ENCODE measurements at regions not wholly inside any gene's neighbourhood (a gene's known extent, or its start where the extent isn't known, plus 50 kb on each side); places are given as distances from the start of the nearest gene placed in this dataset.
"Not testable (repeated sequence)": the region's sequence is repeated elsewhere in the genome, so short reads cannot be mapped to it uniquely, and the experiment has no call there.

DNA sequence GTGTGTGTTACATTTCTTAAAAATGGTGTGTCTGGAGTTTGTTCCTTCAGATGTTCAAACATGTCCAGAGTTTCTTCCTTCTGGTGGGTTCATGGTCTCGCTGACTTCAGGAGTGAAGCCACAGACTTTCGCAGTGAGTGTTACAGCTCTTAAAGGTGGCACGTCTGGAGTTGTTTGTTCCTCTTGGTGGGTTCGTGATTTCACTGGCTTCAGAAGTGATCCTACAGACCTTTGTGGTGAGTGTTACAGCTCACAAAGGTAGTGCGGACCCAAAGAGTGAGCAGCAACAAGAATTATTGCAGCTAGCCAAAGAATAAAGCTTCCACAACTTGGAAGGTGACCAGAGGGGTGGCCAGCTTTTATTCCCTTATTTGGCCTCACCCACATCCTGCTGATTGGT is 183.7 kb downstream of the COPRS start:
- H3K36me3 Mint-ChIP-seq (ENCODE audit: low read depth); POLR2A ChIA-PET; H3K27ac Mint-ChIP-seq; intact Hi-C loops (cut with DNase I, micrococcal nuclease); H3K9me3 Mint-ChIP-seq (ENCODE audit: low read depth); H3K4me3 Mint-ChIP-seq; ATAC-seq; CTCF ChIA-PET: not testable (repeated sequence)
- DNase-seq = peak; percentile 9
- Mint-ChIP-seq H3K27me3 (peaks cover 44% of the 10 kb centered on the region), H3K4me1 (peaks cover 15% of the 10 kb centered on the region)

DNA sequence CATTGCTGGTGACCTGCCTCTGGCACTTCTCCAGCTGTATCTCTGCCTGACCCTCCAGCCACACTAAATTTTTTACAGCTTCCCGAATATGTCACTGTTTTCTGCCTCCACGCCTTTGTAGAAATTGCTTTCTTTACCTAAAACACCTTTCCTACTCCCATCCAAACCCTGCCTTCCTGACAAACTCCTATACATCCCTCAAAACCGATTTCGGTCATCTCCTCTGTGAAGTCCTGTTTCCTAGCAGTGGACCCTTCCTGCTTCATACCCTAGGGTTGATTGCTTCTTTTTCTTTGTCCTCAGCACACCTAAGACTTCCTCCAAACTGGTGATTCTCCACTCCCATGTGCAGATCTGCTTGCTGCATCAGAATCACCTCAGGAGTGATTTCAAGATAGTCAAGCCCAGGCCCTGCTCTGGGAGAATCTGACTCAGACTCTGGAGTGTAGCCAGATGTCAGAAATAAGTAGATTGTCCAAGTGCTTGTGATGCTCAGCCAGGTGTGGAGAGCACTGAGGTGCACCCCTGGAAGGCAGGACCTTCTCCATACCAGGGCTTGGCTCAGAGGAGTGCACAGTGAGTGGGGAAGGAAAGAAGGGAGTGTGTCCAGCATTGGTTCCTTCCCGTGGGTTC is 184.2 kb downstream of the COPRS start:
- no peaks in the 10 kb centered on the region for H3K9me3 Mint-ChIP-seq (ENCODE audit: low read depth)
- intact Hi-C loops (cut with DNase I, micrococcal nuclease) = no loop called here
- peaks cover 9% of the 10 kb centered on the region for H3K4me1 Mint-ChIP-seq
- no peak overlapping the region for H3K27ac Mint-ChIP-seq
- ATAC-seq (peak; percentile 45), DNase-seq (peak; percentile 33)
- CTCF ChIA-PET = no interaction called here
- H3K4me3 Mint-ChIP-seq = no peak overlapping the region
- POLR2A ChIA-PET = no interaction called here
- no peaks in the 10 kb centered on the region for H3K36me3 Mint-ChIP-seq (ENCODE audit: low read depth)
- H3K27me3 Mint-ChIP-seq = peaks cover 43% of the 10 kb centered on the region

DNA sequence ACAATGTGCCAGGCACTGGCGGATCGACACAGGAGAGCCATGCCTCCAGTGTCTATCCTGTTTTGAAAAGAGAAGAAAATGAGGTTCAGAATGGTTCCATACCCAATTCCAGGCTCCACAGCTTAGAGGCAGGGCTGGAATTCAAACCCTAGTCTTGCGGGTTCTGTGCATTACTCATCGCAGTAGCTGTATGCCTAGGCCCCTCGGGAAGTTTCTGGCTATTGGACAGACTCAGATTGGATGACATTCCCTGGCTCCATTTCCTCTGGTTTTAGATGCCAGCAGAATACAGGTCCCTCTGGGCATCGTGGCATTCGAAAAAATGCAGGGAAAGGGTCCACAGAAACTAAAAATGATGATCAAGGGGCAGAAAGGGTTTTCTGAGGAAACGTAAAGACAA is 184.7 kb downstream of the COPRS start:
- peaks cover 49% of the 10 kb centered on the region for H3K27me3 Mint-ChIP-seq
- H3K4me3 Mint-ChIP-seq = no peak overlapping the region
- intact Hi-C loops (cut with DNase I, micrococcal nuclease) = no loop called here
- ATAC-seq = no peak
- peaks cover 5% of the 10 kb centered on the region for H3K4me1 Mint-ChIP-seq
- no peak for DNase-seq
- CTCF ChIA-PET = interaction anchor here (0.6 to 0.7 kb wide), 2 partner anchors 26 to 64 kb away, joined by 3 to 4 read pairs; no protein-coding TSS in a partner anchor
- H3K36me3 Mint-ChIP-seq (ENCODE audit: low read depth) = no peaks in the 10 kb centered on the region
- POLR2A ChIA-PET = no interaction called here
- no peaks in the 10 kb centered on the region for H3K9me3 Mint-ChIP-seq (ENCODE audit: low read depth)
- no peak overlapping the region for H3K27ac Mint-ChIP-seq

DNA sequence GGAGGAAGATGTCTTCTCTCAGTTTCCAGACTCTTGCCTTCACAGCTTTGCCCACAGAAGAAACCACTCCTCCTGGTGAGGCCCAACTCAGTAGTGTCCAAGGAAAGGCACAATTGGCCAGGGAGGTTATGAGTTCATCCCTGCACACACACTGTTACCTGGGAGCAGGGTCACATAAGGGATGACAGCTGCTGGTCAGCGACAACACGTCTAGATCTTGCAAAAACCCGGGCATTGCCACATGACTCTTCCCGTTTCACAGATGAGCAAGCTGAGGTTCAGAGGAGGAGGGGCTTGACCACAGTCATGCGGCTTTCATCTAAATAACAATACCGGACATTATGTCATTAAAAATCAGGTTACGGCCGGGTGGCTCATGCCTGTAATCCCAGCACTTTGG is 186.0 kb downstream of the COPRS start:
- ATAC-seq = no peak

DNA sequence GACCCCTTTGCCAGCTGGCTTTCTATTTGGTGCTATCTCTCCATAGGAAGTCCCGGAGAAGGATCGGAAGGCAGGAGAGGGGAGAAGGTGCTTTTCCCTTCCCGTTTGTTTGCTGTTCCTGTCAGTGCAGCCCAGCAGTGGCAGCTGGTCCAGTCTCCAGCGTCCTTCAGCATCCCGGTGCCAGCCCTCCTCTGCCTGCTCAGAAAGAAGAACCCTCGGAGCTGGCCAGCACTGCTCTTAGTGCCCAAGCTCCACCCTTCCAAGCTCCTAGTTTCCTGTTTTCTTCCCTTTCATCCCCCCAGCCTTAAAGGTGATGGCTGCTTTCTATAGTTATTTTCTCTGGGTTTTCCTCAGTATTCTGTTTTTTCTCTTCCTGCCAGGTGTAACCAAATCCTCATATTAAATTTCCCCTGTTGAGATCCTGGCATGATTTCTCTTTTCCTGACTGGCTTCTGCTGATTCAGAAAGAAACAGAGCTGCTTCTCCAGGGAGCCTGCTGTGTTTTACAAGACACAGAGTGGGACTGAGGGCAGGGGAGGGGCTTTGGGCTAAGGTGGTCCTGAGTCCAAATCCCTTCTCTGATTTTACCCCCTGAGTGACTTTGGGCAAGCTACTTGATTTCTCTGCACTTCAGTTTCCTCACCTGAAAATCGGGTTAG is 186.8 kb downstream of the COPRS start:
- H3K36me3 Mint-ChIP-seq (ENCODE audit: low read depth) = no peaks in the 10 kb centered on the region
- no peak for ATAC-seq
- no peaks in the 10 kb centered on the region for H3K9me3 Mint-ChIP-seq (ENCODE audit: low read depth)
- intact Hi-C loops (cut with DNase I, micrococcal nuclease) = no loop called here
- POLR2A ChIA-PET = no interaction called here
- H3K27me3 Mint-ChIP-seq = peaks cover 52% of the 10 kb centered on the region
- CTCF ChIA-PET = interaction anchor here (0.6 kb wide), 1 partner anchor 25 kb away, joined by 3 read pairs; no protein-coding TSS in a partner anchor
- H3K27ac Mint-ChIP-seq = no peak overlapping the region
- peaks cover 5% of the 10 kb centered on the region for H3K4me1 Mint-ChIP-seq
- DNase-seq = no peak
- H3K4me3 Mint-ChIP-seq = no peak overlapping the region

More for the DNA sequence above, 186.0 kb downstream of the COPRS start:
- CTCF ChIA-PET = interaction anchor here (0.6 kb wide), 2 partner anchors 26 to 169 kb away, joined by 3 read pairs; no protein-coding TSS in a partner anchor
- Mint-ChIP-seq H3K36me3 (ENCODE audit: low read depth) (no peaks in the 10 kb centered on the region), H3K9me3 (ENCODE audit: low read depth) (no peaks in the 10 kb centered on the region), H3K4me3 (no peak overlapping the region), H3K27me3 (peaks cover 53% of the 10 kb centered on the region), H3K4me1 (peaks cover 5% of the 10 kb centered on the region), H3K27ac (no peak overlapping the region)
- intact Hi-C loops (cut with DNase I, micrococcal nuclease) = no loop called here
- POLR2A ChIA-PET = no interaction called here
- no peak for DNase-seq

DNA sequence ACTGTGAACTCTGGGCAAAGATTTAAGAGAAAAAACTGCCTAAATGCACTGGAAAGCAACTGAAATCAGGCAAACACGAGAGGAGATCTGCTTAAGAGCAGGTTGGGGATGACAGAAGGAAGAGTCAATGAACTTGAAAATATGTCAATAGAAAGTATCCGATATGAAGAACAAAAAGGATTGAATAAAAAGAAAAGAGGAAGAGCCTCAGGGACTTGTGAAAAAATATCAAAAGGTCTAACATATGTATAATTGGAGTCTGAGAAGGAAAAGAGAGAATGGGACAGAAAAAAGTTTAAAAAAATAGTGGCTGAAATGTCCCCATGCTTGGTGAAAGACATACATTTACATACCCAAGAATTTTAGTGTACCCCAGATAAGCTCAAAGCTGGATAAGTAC is 195.5 kb downstream of the COPRS start:
- Mint-ChIP-seq H3K27me3 (peaks cover 22% of the 10 kb centered on the region), H3K36me3 (ENCODE audit: low read depth) (no peaks in the 10 kb centered on the region), H3K4me3 (no peak overlapping the region), H3K27ac (no peak overlapping the region), H3K4me1 (no peaks in the 10 kb centered on the region), H3K9me3 (ENCODE audit: low read depth) (peaks cover 14% of the 10 kb centered on the region)
- no peak for ATAC-seq
- intact Hi-C loops (cut with DNase I, micrococcal nuclease) = no loop called here
- ChIA-PET CTCF (interaction anchor here (0.6 kb wide), 2 partner anchors 139 to 1500 kb away, joined by 3 to 4 read pairs; no protein-coding TSS in a partner anchor), POLR2A (no interaction called here)
- no peak for DNase-seq

DNA sequence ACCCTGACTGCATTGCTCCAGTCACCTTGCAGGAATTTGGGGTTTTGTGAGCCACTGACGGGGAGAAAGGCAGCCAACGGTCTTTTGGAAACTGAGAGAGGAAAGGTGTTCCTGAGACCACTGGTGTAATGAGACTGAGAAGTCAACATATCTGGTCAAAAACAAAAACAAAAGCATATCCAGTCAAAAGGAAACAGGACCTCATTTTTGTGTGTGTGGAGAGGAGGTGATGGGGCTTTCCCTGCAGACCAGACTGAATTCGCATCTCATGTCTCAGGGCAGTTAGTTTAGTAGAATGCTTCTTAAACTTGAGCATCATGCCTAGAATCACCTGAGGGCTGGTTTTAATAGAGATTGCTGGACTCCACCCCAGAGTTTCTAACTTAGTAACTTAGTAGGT is 198.4 kb downstream of the COPRS start:
- H3K36me3 Mint-ChIP-seq (ENCODE audit: low read depth) = no peaks in the 10 kb centered on the region
- H3K27ac Mint-ChIP-seq = no peak overlapping the region
- ATAC-seq (no peak), DNase-seq (no peak)
- no peak overlapping the region for H3K4me3 Mint-ChIP-seq
- H3K9me3 Mint-ChIP-seq (ENCODE audit: low read depth) = peaks cover 12% of the 10 kb centered on the region
- no peaks in the 10 kb centered on the region for H3K4me1 Mint-ChIP-seq
- intact Hi-C loops (cut with DNase I, micrococcal nuclease) = no loop called here
- peaks cover 18% of the 10 kb centered on the region for H3K27me3 Mint-ChIP-seq
- ChIA-PET CTCF (no interaction called here), POLR2A (no interaction called here)

DNA sequence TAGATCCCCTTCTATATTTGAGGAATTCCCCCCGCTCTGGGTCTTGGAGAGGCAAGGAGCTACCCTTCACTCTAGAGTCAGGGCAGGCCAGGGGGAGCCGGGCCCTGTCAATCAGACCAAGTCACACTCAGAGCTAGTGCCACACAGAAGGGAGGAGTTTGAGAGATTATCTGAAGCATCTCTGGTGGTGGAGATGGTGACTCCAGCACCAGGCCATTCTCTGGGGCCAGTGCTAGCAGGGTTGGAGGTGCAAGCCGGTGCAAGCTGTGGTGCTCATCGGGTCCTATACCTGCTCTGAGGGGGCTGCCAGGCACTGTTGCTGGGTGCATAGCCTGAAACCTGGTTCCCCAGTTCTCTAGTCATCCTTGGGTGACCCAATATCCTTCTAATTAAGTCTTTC is 201.2 kb downstream of the COPRS start:
- ATAC-seq (no peak), DNase-seq (no peak)
- POLR2A ChIA-PET = no interaction called here
- no peaks in the 10 kb centered on the region for H3K36me3 Mint-ChIP-seq (ENCODE audit: low read depth)
- H3K27ac Mint-ChIP-seq = no peak overlapping the region
- no peaks in the 10 kb centered on the region for H3K4me1 Mint-ChIP-seq
- CTCF ChIA-PET = no interaction called here
- peaks cover 18% of the 10 kb centered on the region for H3K27me3 Mint-ChIP-seq
- intact Hi-C loops (cut with DNase I, micrococcal nuclease) = no loop called here
- H3K9me3 Mint-ChIP-seq (ENCODE audit: low read depth) = peaks cover 4% of the 10 kb centered on the region
- no peak overlapping the region for H3K4me3 Mint-ChIP-seq

DNA sequence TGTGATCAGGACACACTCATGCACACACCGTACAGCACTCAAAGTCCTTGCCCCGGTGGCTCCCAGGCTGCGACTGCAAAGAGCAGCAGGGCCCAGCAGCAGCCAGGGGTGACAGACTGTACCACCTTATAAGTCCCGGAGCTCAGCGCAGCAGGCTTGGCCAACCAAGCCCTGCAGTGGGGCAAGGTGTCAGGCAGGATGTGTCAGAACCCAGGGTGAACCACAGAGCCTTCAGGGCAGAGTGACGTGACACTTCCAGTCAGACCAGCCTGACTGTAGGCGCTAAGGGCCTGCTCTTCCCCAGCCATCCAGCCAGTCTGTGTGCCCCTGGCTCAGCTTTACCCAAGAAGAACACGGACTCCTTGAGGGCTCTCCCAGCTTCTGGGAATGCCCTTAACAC is 204.1 kb downstream of the COPRS start:
- intact Hi-C loops (cut with DNase I, micrococcal nuclease) = no loop called here
- Mint-ChIP-seq H3K27ac (no peak overlapping the region), H3K4me1 (no peaks in the 10 kb centered on the region), H3K4me3 (no peak overlapping the region), H3K36me3 (ENCODE audit: low read depth) (no peaks in the 10 kb centered on the region), H3K9me3 (ENCODE audit: low read depth) (no peaks in the 10 kb centered on the region), H3K27me3 (peaks cover 13% of the 10 kb centered on the region)
- ChIA-PET CTCF (no interaction called here), POLR2A (no interaction called here)
- DNase-seq = peak; percentile 54
- peak; percentile 90 for ATAC-seq

DNA sequence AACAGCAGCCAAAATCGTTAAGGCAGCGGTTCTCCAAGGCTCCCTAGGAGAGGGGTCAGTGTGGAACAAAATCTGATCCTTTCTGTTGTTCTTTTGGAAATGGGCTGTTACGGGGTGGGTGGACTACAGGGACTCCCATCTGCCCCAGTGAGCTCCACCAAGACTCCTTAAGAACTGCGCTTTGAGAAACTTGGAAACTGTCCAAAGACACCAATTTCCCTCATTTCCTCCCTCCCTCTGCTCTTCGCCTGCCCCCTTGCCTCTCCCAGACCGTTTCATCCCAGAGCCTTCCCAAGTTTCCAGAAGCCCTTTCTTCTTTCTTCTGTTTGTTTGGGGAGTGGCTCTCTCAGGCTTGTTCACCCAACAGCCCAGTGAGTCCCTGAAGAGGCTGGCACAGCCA is 205.4 kb downstream of the COPRS start:
- CTCF ChIA-PET = interaction anchor here (0.8 kb wide), 1 partner anchor 14 kb away, joined by 3 read pairs; no protein-coding TSS in a partner anchor
- Mint-ChIP-seq H3K27me3 (peaks cover 8% of the 10 kb centered on the region), H3K4me1 (no peaks in the 10 kb centered on the region), H3K27ac (no peak overlapping the region), H3K4me3 (no peak overlapping the region), H3K9me3 (ENCODE audit: low read depth) (no peaks in the 10 kb centered on the region), H3K36me3 (ENCODE audit: low read depth) (no peaks in the 10 kb centered on the region)
- intact Hi-C loops (cut with DNase I, micrococcal nuclease) = no loop called here
- DNase-seq = no peak
- ATAC-seq = no peak
- POLR2A ChIA-PET = no interaction called here

DNA sequence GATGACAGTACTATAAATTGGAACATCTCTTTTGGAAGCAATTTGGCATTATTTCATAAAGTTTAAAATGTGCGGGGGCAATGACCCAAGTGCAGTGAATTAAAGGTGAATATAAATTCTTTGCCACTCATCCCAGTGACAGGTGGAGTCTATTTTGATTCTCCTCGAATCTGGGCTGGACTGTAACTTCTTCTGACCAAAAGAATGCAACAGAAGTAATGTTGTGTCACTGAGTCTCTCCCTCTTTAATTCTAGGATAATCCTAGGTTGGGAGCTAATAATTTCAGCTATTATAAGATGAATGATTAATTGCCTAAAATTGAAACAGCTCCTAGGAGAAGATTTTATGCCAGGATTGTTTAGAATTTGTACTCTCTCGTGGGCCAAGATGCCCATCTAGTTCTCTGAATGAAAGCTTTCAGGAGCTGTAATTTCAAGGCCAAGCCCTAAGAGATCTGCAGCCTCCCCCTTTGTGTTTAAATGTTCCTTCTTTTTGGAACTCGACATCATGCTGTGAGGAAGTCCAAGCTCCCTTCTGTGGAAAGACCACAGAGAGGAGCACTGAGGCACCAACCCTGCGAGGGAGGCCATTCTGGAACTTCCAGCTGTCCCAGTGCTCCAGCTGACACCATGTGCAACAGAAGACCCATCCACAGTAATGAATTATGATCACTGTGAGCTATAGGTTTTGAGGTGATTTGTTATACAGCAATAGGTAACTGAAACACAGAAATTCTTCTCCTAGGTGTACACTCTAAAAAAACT is 208.1 kb downstream of the COPRS start:
- Mint-ChIP-seq H3K27ac (no peak overlapping the region), H3K4me3 (no peak overlapping the region), H3K27me3 (peaks cover 5% of the 10 kb centered on the region), H3K36me3 (ENCODE audit: low read depth) (no peaks in the 10 kb centered on the region), H3K4me1 (no peaks in the 10 kb centered on the region), H3K9me3 (ENCODE audit: low read depth) (peaks cover 6% of the 10 kb centered on the region)
- DNase-seq (no peak), ATAC-seq (no peak)
- ChIA-PET CTCF (interaction anchor here (0.7 kb wide), 2 partner anchors 19 to 192 kb away, joined by 3 to 4 read pairs; no protein-coding TSS in a partner anchor), POLR2A (interaction anchor here (0.5 to 0.6 kb wide), 2 partner anchors 11 to 55 kb away, joined by 4 read pairs; no protein-coding TSS in a partner anchor)
- intact Hi-C loops (cut with DNase I, micrococcal nuclease) = no loop called here

Data from activated CD4-positive, alpha-beta T cell treated with anti-CD3 and anti-CD28 coated beads for 36 hours (primary cell).